ENCODE measurements at regions not wholly inside any gene's neighbourhood (a gene's known extent, or its start where the extent isn't known, plus 50 kb on each side); places are given as distances from the start of the nearest gene placed in this dataset.
"Not testable (repeated sequence)": the region's sequence is repeated elsewhere in the genome, so short reads cannot be mapped to it uniquely, and the experiment has no call there.

- H3K9me3 ChIP-seq; H3K4me1 ChIP-seq; H3K36me3 ChIP-seq (ENCODE audit: low read depth, missing control alignments); H3K27me3 ChIP-seq; intact Hi-C loops (cut with DNase I; ENCODE audit: low total_unique reads): not testable (repeated sequence)
- peak; percentile 23 for DNase-seq
- Histone ChIP-seq H3K27ac (peak overlapping the region in 1 of 2 donors; percentile 78), H3K4me3 (peak overlapping the region in 1 of 2 donors; percentile 50)
- WGBS, 2 donors = no CpG with 5 or more reads among the region's 89 CpGs
These were observed 56.7 kb upstream of the GOLGA8R start for GRCh38 chr15:30470601-30471365.

GRCh38 chr15:30471366-30471749, 57.3 kb upstream of the GOLGA8R start:
- DNase-seq; H3K4me1 ChIP-seq; intact Hi-C loops (cut with DNase I; ENCODE audit: low total_unique reads); H3K27me3 ChIP-seq; H3K9me3 ChIP-seq; H3K36me3 ChIP-seq (ENCODE audit: low read depth, missing control alignments): not testable (repeated sequence)
- WGBS, 2 donors = no CpG with 5 or more reads among the region's 34 CpGs
- Histone ChIP-seq H3K4me3 (peak overlapping the region in 1 of 2 donors; percentile 50), H3K27ac (peak overlapping the region in 1 of 2 donors; percentile 78)

DNA sequence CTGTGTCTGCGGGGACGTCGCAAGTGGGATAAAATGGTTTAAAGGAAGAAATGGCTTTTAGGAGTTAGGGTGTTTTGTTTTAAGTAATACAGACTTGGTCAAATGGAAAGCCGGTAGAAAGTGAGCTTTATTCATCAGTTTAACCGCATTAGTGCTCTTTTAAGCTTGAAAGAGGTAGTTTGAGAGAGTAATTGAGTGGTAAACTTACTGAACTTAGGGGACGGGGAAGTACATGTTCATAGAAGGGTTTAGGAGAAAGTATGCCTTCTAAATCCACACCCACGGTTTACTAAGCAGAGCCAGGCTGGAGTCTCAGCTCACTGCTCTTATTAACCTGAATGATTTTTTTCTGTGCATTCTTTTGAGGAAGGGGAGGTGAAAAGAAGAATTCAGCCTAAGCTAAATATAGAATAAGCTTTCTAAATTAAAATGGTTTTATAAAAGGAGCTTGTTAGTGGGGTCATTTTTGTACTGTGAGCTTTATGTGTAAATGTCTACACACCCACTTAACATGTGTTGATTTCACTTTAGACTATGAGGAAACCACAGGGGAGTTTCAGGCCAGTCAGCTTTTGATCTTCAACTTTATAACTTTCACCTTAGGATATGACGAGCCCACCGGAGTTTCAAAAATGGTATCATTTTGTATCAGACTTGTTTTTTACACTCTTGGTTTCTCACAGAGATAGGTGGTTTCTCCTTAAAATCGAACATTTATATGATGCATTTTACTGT, 57.9 kb upstream of the GOLGA8R start:
- H3K9me3 ChIP-seq; intact Hi-C loops (cut with DNase I; ENCODE audit: low total_unique reads); H3K27me3 ChIP-seq; H3K36me3 ChIP-seq (ENCODE audit: low read depth, missing control alignments); H3K4me3 ChIP-seq; DNase-seq; H3K27ac ChIP-seq; H3K4me1 ChIP-seq: not testable (repeated sequence)
- WGBS, 2 donors = no CpG with 5 or more reads among the region's 10 CpGs

GRCh38 chr15:30484887-30485286, 67.0 kb upstream of the GOLGA8Q start:
- WGBS, 2 donors = 80 to 94% methylated on average over 2 to 8 of the region's 9 CpGs
- H3K4me1 ChIP-seq; H3K27me3 ChIP-seq; intact Hi-C loops (cut with DNase I; ENCODE audit: low total_unique reads); H3K36me3 ChIP-seq (ENCODE audit: low read depth, missing control alignments); H3K27ac ChIP-seq; H3K9me3 ChIP-seq; DNase-seq; H3K4me3 ChIP-seq: not testable (repeated sequence)

DNA sequence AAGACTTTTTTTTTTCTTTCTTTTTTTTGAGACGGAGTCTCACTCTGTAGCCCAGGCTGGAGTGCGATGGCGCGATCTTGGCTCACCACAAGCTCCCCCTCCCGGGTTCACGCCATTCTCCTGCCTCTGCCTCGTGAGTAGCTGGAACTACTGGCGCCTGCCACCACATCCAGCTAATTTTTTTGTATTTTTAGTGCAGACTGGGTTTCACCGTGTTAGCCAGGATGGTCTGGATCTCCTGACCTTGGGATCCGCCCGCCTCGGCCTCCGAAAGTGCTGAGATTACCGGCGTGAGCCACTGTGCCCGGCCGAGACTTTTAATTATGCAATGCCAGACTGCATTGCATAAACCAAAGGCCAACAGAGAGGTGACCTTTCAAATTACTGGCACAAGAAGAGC, 62.6 kb upstream of the GOLGA8Q start:
- H3K36me3 ChIP-seq (ENCODE audit: low read depth, missing control alignments); H3K4me1 ChIP-seq; H3K4me3 ChIP-seq; DNase-seq; H3K27ac ChIP-seq; H3K27me3 ChIP-seq; H3K9me3 ChIP-seq; intact Hi-C loops (cut with DNase I; ENCODE audit: low total_unique reads): not testable (repeated sequence)
- 84 to 92% methylated on average over 9 to 17 of the region's 17 CpGs for WGBS, 2 donors

DNA sequence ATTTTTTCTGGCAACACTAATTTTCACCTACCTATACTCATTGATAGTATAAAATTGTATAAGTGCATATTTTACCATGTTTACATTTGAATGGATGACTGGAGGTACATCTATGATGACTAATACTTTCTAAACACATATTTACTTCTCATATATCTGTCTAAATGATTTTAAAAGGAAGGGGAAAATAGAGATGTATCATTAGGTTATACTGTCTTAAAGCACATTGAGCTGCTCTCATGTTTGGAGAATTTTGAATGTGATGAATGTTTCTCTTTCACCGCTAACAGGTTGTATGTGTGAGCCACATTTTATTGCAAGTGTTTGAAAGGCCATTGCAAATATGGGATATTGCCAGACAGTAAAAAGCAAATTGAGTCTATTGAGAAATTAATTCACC, 61.5 kb upstream of the GOLGA8Q start:
- H3K4me3 ChIP-seq; H3K9me3 ChIP-seq; H3K27me3 ChIP-seq; intact Hi-C loops (cut with DNase I; ENCODE audit: low total_unique reads); H3K36me3 ChIP-seq (ENCODE audit: low read depth, missing control alignments); H3K27ac ChIP-seq; DNase-seq; H3K4me1 ChIP-seq: not testable (repeated sequence)
- WGBS, 2 donors = 100% methylated on average over 1 of the region's 1 CpG

GRCh38 chr15:30493947-30494346, 57.9 kb upstream of the GOLGA8Q start:
- H3K4me1 ChIP-seq; DNase-seq; H3K27ac ChIP-seq; H3K9me3 ChIP-seq; H3K36me3 ChIP-seq (ENCODE audit: low read depth, missing control alignments); H3K27me3 ChIP-seq; H3K4me3 ChIP-seq; intact Hi-C loops (cut with DNase I; ENCODE audit: low total_unique reads): not testable (repeated sequence)
- WGBS, 2 donors = no CpG with 5 or more reads among the region's 1 CpG

- intact Hi-C loops (cut with DNase I; ENCODE audit: low total_unique reads); H3K27ac ChIP-seq; H3K9me3 ChIP-seq; H3K36me3 ChIP-seq (ENCODE audit: low read depth, missing control alignments); H3K4me1 ChIP-seq; H3K4me3 ChIP-seq; H3K27me3 ChIP-seq; DNase-seq: not testable (repeated sequence)
These were observed 54.6 kb upstream of the GOLGA8Q start for GRCh38 chr15:30497275-30497674.

GRCh38 chr15:30499233-30499632, 52.6 kb upstream of the GOLGA8Q start:
- H3K27ac ChIP-seq; H3K27me3 ChIP-seq; H3K9me3 ChIP-seq; H3K4me3 ChIP-seq; intact Hi-C loops (cut with DNase I; ENCODE audit: low total_unique reads); H3K4me1 ChIP-seq; DNase-seq; H3K36me3 ChIP-seq (ENCODE audit: low read depth, missing control alignments): not testable (repeated sequence)
- no CpG with 5 or more reads among the region's 7 CpGs for whole genome bisulfite sequencing, 2 donors

- WGBS, 2 donors = 81 to 92% methylated on average over 1 of the region's 2 CpGs
- H3K27ac ChIP-seq; H3K4me1 ChIP-seq; DNase-seq; H3K4me3 ChIP-seq; H3K36me3 ChIP-seq (ENCODE audit: low read depth, missing control alignments); intact Hi-C loops (cut with DNase I; ENCODE audit: low total_unique reads); H3K9me3 ChIP-seq; H3K27me3 ChIP-seq: not testable (repeated sequence)
These were observed 51.3 kb upstream of the GOLGA8Q start for GRCh38 chr15:30500511-30500910.

All from testis (tissue), 2 donors.